ENCODE measurements at regions not wholly inside any gene's neighbourhood (a gene's known extent, or its start where the extent isn't known, plus 50 kb on each side); places are given as distances from the start of the nearest gene placed in this dataset.

GRCh38 chr10:4649471-4649870, 176.5 kb upstream of the AKR1E2 start:
- Mint-ChIP-seq H3K9me3 (no peaks in the 10 kb centered on the region), H3K4me1 (peaks cover 29% of the 10 kb centered on the region), H3K4me3 (no peak overlapping the region), H3K27ac (no peak overlapping the region), H3K27me3 (peaks cover 27% of the 10 kb centered on the region)
- ATAC-seq (no peak), DNase-seq (no peak)

GRCh38 chr10:4648999-4649398, 177.0 kb upstream of the AKR1E2 start:
- no peak for ATAC-seq
- Mint-ChIP-seq H3K4me1 (peaks cover 29% of the 10 kb centered on the region), H3K9me3 (no peaks in the 10 kb centered on the region), H3K27ac (no peak overlapping the region), H3K4me3 (no peak overlapping the region), H3K27me3 (peaks cover 25% of the 10 kb centered on the region)
- DNase-seq = no peak

DNA sequence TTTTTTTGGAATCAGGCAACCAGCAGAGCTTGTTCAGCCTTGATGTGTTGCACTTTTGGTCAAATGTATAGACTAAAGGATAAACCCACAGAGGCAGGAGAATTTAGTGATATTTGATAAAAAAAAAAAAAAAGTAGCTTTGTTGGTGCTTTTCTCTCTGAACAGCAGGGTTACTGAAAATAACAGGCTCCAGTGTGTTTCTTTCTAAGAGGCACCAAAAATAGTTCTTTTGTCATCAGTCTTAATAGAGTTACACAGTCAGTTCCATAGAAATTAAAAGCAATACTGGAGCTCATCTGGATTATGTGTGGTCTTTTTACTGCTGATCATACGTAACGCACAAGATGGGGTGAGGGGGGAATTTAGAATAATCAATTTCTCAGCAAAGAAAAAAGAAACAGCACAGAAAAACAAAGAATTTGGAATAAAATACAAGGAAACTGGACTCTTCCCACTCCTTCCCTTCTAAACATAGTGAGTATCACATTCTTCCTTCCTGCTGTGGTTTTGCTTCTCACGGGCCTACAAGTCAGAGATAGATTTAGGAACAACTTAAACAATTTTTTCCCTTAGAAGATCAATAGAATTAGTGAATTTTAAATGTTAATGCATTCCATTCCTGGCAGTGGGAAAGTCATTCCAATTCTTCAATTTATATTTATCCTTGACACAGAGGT, 178.8 kb upstream of the AKR1E2 start:
- DNase-seq = no peak
- peaks cover 25% of the 10 kb centered on the region for H3K27me3 Mint-ChIP-seq
- H3K27ac Mint-ChIP-seq = no peak overlapping the region

GRCh38 chr10:4646547-4646946, 179.5 kb upstream of the AKR1E2 start:
- DNase-seq = no peak
- H3K4me1 Mint-ChIP-seq = peaks cover 12% of the 10 kb centered on the region
- no peak overlapping the region for H3K27ac Mint-ChIP-seq
- no peak for ATAC-seq
- no peak overlapping the region for H3K4me3 Mint-ChIP-seq
- H3K27me3 Mint-ChIP-seq = peaks cover 25% of the 10 kb centered on the region
- no peaks in the 10 kb centered on the region for H3K9me3 Mint-ChIP-seq

More for the DNA sequence above, 178.8 kb upstream of the AKR1E2 start:
- H3K4me1 Mint-ChIP-seq = peaks cover 19% of the 10 kb centered on the region
- no peak for ATAC-seq
- H3K4me3 Mint-ChIP-seq = no peak overlapping the region
- no peaks in the 10 kb centered on the region for H3K9me3 Mint-ChIP-seq

- no peaks in the 10 kb centered on the region for H3K9me3 Mint-ChIP-seq
- DNase-seq = no peak
These were observed 180.2 kb upstream of the AKR1E2 start for GRCh38 chr10:4645836-4646235.

DNA sequence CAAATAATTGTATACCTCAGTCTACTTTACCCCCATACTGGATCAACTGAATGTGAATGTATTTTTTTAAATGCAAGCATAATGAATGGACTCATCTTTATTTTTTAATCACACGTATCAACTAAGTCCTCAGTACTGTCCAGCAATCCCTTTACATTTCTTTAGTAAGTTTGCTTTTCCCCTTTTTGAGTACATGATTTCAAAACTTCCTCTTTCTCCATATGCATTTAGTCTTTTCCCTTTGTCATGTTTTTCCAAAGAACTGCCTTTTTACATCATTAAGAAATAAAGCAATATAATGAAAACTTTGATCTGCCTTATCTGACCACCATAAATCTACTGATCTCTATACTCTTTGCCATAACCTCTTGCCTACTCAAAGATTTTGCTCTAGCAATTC, 182.5 kb upstream of the AKR1E2 start:
- Mint-ChIP-seq H3K4me3 (no peak overlapping the region), H3K27me3 (peaks cover 12% of the 10 kb centered on the region), H3K27ac (no peak overlapping the region), H3K4me1 (no peaks in the 10 kb centered on the region), H3K9me3 (no peaks in the 10 kb centered on the region)
- ATAC-seq (no peak), DNase-seq (no peak)

More at GRCh38 chr10:4645836-4646235, 180.2 kb upstream of the AKR1E2 start:
- Mint-ChIP-seq H3K4me1 (peaks cover 6% of the 10 kb centered on the region), H3K4me3 (no peak overlapping the region), H3K27me3 (peaks cover 25% of the 10 kb centered on the region), H3K27ac (no peak overlapping the region)
- no peak for ATAC-seq

GRCh38 chr10:4639960-4640359, 186.0 kb upstream of the AKR1E2 start:
- Mint-ChIP-seq H3K4me1 (no peaks in the 10 kb centered on the region), H3K9me3 (no peaks in the 10 kb centered on the region), H3K27ac (no peak overlapping the region), H3K27me3 (no peaks in the 10 kb centered on the region), H3K4me3 (no peak overlapping the region)
- DNase-seq (no peak), ATAC-seq (no peak)

DNA sequence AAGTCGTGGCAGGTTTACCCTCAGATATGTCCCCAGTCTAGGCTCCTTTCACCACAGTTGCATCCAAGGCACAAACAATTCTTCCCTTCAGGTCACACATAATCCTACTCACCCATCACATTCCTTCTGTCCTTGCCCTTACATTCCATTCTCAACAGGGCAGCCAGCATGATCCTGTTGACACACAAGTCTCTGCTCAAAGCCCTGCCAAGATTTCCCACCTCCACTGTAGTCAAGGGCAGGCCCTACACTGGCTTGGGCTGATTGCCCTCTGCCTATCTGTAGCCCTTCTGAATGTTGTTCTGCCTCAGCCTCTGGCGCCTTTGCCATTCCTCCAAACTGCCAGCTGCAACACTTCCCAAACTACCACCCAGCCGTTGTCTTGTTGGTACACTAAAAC, 187.9 kb upstream of the AKR1E2 start:
- no peaks in the 10 kb centered on the region for H3K9me3 Mint-ChIP-seq
- no peak overlapping the region for H3K4me3 Mint-ChIP-seq
- DNase-seq (no peak), ATAC-seq (no peak)
- H3K27ac Mint-ChIP-seq = no peak overlapping the region
- H3K4me1 Mint-ChIP-seq = no peaks in the 10 kb centered on the region
- H3K27me3 Mint-ChIP-seq = no peaks in the 10 kb centered on the region

DNA sequence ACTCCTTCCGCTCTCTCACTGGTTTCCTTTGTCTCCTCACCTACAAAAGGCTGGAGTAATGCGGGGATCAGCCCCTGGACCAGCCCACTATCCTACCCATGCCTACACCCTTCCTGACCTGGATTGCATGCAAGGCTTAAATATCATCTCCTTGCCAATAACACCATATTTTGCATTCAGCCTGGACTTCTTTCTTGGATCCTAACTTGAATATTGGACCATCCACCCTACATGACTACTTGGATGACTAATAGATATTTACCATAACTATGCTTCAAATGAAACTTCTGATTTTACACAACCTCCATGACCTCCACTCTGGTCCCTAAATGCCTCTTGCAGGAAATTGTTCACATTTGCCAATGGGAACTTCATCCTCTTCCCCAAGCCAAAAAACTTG, 188.3 kb upstream of the AKR1E2 start:
- Mint-ChIP-seq H3K9me3 (no peaks in the 10 kb centered on the region), H3K27ac (no peak overlapping the region), H3K4me3 (no peak overlapping the region), H3K4me1 (no peaks in the 10 kb centered on the region), H3K27me3 (no peaks in the 10 kb centered on the region)
- no peak for ATAC-seq
- DNase-seq = no peak

GRCh38 chr10:4635883-4636282, 190.1 kb upstream of the AKR1E2 start:
- H3K4me3 Mint-ChIP-seq = no peak overlapping the region
- DNase-seq = no peak
- H3K27ac Mint-ChIP-seq = no peak overlapping the region
- H3K9me3 Mint-ChIP-seq = no peaks in the 10 kb centered on the region
- H3K4me1 Mint-ChIP-seq = no peaks in the 10 kb centered on the region
- peaks cover 12% of the 10 kb centered on the region for H3K27me3 Mint-ChIP-seq
- no peak for ATAC-seq

DNA sequence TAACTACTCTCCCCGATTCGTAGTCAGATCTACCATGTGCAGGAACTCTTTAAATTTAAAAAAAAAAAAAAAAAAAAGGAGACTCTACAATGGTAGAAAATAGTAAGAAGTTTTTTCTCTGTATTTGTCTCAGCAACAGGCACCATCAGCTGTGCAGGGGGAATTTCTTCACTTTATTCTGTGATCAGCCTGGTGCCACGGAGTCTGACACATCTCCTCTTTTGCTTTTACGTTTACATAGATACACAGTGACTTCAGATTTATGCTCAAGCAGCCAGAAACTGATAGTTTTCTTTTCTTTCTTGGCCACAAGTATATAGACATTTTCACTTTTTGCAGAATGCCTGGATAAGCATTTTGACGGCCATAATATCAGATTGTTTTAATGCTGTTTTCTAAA, 190.6 kb upstream of the AKR1E2 start:
- Mint-ChIP-seq H3K27me3 (peaks cover 15% of the 10 kb centered on the region), H3K9me3 (no peaks in the 10 kb centered on the region), H3K27ac (no peak overlapping the region), H3K4me3 (no peak overlapping the region), H3K4me1 (no peaks in the 10 kb centered on the region)
- ATAC-seq (no peak), DNase-seq (no peak)

GRCh38 chr10:4633776-4634175, 192.2 kb upstream of the AKR1E2 start:
- Mint-ChIP-seq H3K4me1 (no peaks in the 10 kb centered on the region), H3K9me3 (no peaks in the 10 kb centered on the region), H3K27me3 (peaks cover 15% of the 10 kb centered on the region), H3K27ac (no peak overlapping the region), H3K4me3 (no peak overlapping the region)
- ATAC-seq (no peak), DNase-seq (no peak)

DNA sequence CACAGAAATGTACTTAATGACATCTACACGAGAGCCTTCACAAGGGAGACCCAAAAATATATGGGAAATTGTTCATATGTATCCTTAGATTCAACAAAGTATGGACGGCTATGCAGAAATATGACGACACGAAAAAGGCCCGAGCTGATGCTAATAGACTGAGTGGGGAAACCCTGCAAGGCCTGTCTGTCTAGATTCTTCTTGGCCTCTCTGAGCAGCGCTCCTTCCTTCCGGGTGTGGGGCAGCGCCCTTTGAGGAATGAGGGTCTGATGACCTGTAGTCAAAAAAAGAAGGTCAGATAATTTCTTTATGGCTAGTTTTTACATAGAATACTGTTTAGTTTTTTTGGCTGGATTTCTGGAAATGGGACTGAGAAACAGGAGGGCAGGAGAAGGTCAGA, 192.8 kb upstream of the AKR1E2 start:
- DNase-seq (no peak), ATAC-seq (no peak)
- Mint-ChIP-seq H3K9me3 (peaks cover 0 to 4% of the 10 kb centered on the region in 2 donors), H3K4me3 (no peak overlapping the region), H3K27ac (no peak overlapping the region), H3K4me1 (no peaks in the 10 kb centered on the region), H3K27me3 (peaks cover 15% of the 10 kb centered on the region)

GRCh38 chr10:4632757-4633156, 193.2 kb upstream of the AKR1E2 start:
- ATAC-seq = no peak
- Mint-ChIP-seq H3K4me3 (no peak overlapping the region), H3K27ac (no peak overlapping the region), H3K4me1 (no peaks in the 10 kb centered on the region), H3K9me3 (peaks cover 0 to 8% of the 10 kb centered on the region in 2 donors), H3K27me3 (peaks cover 15% of the 10 kb centered on the region)
- no peak for DNase-seq

GRCh38 chr10:4626919-4627318, 199.1 kb upstream of the AKR1E2 start:
- no peak for ATAC-seq
- H3K27me3 Mint-ChIP-seq = peaks cover 28% of the 10 kb centered on the region
- H3K4me3 Mint-ChIP-seq = no peak overlapping the region
- H3K27ac Mint-ChIP-seq = no peak overlapping the region
- H3K4me1 Mint-ChIP-seq = no peaks in the 10 kb centered on the region
- H3K9me3 Mint-ChIP-seq = peaks cover 9 to 20% of the 10 kb centered on the region in 2 donors
- no peak for DNase-seq

DNA sequence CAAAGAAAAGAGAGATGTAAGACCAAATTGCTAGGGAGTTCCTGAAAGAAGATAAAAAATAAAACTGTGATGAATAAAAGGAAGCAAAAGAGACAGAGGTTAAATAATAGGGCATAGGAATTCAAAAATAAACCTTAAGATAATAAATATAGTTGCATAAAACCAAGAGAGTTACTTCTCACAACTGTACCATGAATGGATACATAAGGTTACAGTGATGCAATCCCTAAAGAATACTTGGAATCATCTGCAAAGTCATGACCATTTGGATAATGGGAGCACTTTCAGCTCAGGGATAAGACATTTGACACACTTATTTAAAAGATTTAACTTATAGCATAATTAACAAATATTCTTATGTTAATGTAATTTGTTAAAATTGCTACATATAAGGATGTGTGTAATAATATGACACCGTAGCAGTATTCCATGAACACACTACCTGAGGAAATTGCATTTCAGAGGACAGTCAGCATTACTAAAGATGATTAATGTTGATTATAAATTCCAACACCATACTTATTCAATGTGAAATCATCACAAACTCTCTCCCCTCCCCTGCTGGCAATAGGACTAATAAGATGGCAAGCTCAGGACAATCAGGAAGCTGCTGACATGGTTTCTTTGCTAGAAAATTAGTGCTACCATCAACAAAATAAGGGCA, 202.1 kb upstream of the AKR1E2 start:
- DNase-seq (no peak), ATAC-seq (no peak)
- Mint-ChIP-seq H3K4me3 (no peak overlapping the region), H3K27ac (no peak overlapping the region), H3K4me1 (no peaks in the 10 kb centered on the region), H3K9me3 (peaks cover 9 to 20% of the 10 kb centered on the region in 2 donors), H3K27me3 (peaks cover 26% of the 10 kb centered on the region)

DNA sequence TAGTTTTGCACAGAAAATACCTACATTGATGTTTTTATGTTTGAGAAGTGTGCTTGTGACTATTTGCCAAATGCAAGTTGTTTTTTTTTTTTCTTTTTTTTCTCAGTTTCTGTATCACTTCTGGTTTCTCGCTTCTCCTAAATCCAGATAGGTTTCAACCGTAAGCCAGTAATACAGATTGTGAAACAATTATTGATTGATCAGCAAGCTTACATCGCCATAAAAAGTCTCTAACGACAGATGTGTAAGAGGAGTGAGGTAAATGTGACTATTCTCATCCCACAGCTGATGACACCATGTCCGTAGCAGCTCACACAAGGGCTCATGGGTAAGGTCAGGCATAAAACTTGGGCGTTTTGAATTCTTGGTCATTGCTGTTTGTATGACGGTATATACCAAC, 202.8 kb upstream of the AKR1E2 start:
- no peak for ATAC-seq
- Mint-ChIP-seq H3K4me3 (no peak overlapping the region), H3K27me3 (peaks cover 26% of the 10 kb centered on the region), H3K27ac (no peak overlapping the region), H3K9me3 (peaks cover 9 to 16% of the 10 kb centered on the region in 2 donors), H3K4me1 (no peaks in the 10 kb centered on the region)
- DNase-seq = no peak
